Fibroblast of lung (primary cell): ENCODE measurements at regions not wholly inside any gene's neighbourhood (a gene's known extent, or its start where the extent isn't known, plus 50 kb on each side); places are given as distances from the start of the nearest gene placed in this dataset.

ENCODE experiments used
- DNase-seq, 2 donors: peaks; one replicate each; pipeline versions ENCODE4 v3.0.0 to v3.0.0-alpha.2; 2010; ENCODE audit warnings: low read depth in 2 of 2
- H2AFZ ChIP-seq: 2 replicates; pipeline ENCODE4 v1.5.1; 2012; ENCODE audit warnings: low read length, control low read depth, inconsistent platforms
- H3K27ac ChIP-seq: 2 replicates; pipeline ENCODE4 v1.5.1; 2011; ENCODE audit warnings: low read length, control low read depth; ENCODE audit not compliant: insufficient read depth
- H3K27me3 ChIP-seq: 2 replicates; pipeline ENCODE4 v1.5.1; 2011; ENCODE audit warnings: mild to moderate bottlenecking, low read length; ENCODE audit not compliant: control insufficient read depth, insufficient read depth
- H3K36me3 ChIP-seq: 2 replicates; pipeline ENCODE4 v1.5.1; 2011; ENCODE audit warnings: low read length; ENCODE audit not compliant: control insufficient read depth, insufficient read depth
- H3K4me1 ChIP-seq: 2 replicates; pipeline ENCODE4 v1.5.1; 2011; ENCODE audit warnings: low read length; ENCODE audit not compliant: control insufficient read depth, insufficient read depth; ENCODE audit errors: extremely low read depth
- H3K4me2 ChIP-seq: 2 replicates; pipeline ENCODE4 v1.5.1; 2011; ENCODE audit warnings: low read length, control low read depth; ENCODE audit not compliant: insufficient read depth; ENCODE audit errors: extremely low read depth
- H3K4me3 ChIP-seq, 4 experiments: fragments of 200-600 bp in 1 of 4; sonication (generic) in 1 of 4; replicated peaks in 1 of 4; 2 replicates each; pipeline ENCODE4 v1.5.1; 2011 to 2016; ENCODE audit warnings: low read length in 4 of 4, low read depth in 3 of 4, mild to moderate bottlenecking in 3 of 4, control low read depth in 2 of 4, inconsistent platforms in 1 of 4, mixed read lengths in 1 of 4; ENCODE audit not compliant: insufficient read depth in 1 of 4; ENCODE audit errors: control extremely low read depth in 1 of 4
- H3K79me2 ChIP-seq: 2 replicates; pipeline ENCODE4 v1.5.1; 2012; ENCODE audit warnings: mild to moderate bottlenecking, low read length, inconsistent platforms; ENCODE audit not compliant: control insufficient read depth, insufficient read depth
- H3K9ac ChIP-seq: 2 replicates; pipeline ENCODE4 v1.5.1; 2011; ENCODE audit warnings: mild to moderate bottlenecking, low read length, control low read depth; ENCODE audit not compliant: insufficient read depth
- H3K9me3 ChIP-seq: 2 replicates; pipeline ENCODE4 v1.5.1; 2012; ENCODE audit warnings: low read depth, low read length; ENCODE audit not compliant: control insufficient read depth, insufficient read depth
- H4K20me1 ChIP-seq: 2 replicates; pipeline ENCODE4 v1.5.1; 2011; ENCODE audit warnings: low read length; ENCODE audit not compliant: control insufficient read depth, insufficient read depth; ENCODE audit errors: extremely low read depth
- EZH2 ChIP-seq: IDR thresholded peaks from 2 replicates; pipeline ENCODE4 v1.5.1; 2012; ENCODE audit warnings: low read length, control low read depth, mild to moderate bottlenecking; ENCODE audit errors: missing control alignments
- TF ChIP-seq, protein P1 (sequence below), 2 donors: IDR thresholded peaks in 1 of 2; conservative IDR thresholded peaks in 1 of 2; 1 replicate in 1 of 2; 2 replicates in 1 of 2; pipeline ENCODE4 v1.5.1; 2011 to 2012; ENCODE audit warnings: low read length in 2 of 2, control low read depth in 1 of 2, inconsistent platforms in 1 of 2, low read depth in 1 of 2, mild to moderate bottlenecking in 1 of 2

GRCh38 chr6:4563877-4564276 lies 212.3 kb upstream of the CDYL start:
- Histone ChIP-seq H3K9me3 (no peaks in the 10 kb centered on the region), H3K27ac (no peak overlapping the region)

DNA sequence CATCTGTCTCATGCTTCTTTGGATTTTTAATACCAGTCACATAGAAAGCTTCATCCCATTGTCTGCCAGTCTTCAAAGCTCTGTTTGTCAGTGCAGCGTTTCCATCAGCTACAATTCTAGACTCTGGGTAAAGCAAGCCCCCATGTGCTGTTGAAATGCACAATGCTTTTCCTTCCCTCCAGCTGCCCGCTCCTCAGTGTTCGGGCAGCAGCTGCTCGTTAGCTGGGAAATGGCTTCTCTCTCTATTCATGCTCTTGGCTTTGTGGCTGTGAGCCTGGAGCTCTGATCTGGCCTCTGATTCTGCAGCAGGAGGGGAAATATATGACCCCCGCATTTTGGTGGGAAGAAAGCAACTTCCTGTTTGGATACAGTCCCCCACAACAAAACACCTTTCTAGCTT lies 213.0 kb upstream of the CDYL start:
- Histone ChIP-seq H3K4me2 (no peak overlapping the region), H3K4me1 (peaks cover 4% of the 10 kb centered on the region), H3K27me3 (no peaks in the 10 kb centered on the region), H4K20me1 (no peaks in the 10 kb centered on the region), H3K27ac (no peak overlapping the region), H3K36me3 (no peaks in the 10 kb centered on the region), H3K79me2 (no peaks in the 10 kb centered on the region), H3K9ac (no peak overlapping the region), H2AFZ (no peak overlapping the region), H3K9me3 (no peaks in the 10 kb centered on the region), H3K4me3 (no peak overlapping the region)
- TF ChIP-seq, protein P1, sequence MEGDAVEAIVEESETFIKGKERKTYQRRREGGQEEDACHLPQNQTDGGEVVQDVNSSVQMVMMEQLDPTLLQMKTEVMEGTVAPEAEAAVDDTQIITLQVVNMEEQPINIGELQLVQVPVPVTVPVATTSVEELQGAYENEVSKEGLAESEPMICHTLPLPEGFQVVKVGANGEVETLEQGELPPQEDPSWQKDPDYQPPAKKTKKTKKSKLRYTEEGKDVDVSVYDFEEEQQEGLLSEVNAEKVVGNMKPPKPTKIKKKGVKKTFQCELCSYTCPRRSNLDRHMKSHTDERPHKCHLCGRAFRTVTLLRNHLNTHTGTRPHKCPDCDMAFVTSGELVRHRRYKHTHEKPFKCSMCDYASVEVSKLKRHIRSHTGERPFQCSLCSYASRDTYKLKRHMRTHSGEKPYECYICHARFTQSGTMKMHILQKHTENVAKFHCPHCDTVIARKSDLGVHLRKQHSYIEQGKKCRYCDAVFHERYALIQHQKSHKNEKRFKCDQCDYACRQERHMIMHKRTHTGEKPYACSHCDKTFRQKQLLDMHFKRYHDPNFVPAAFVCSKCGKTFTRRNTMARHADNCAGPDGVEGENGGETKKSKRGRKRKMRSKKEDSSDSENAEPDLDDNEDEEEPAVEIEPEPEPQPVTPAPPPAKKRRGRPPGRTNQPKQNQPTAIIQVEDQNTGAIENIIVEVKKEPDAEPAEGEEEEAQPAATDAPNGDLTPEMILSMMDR (conservative IDR thresholded peaks at IDR 0.05 in 1 of 2, IDR thresholded peaks at IDR 0.05 in 1 of 2; ENCODE audit: low read depth in 1 of 2, low read length in 2 of 2): no peak
- no peak for TF ChIP-seq EZH2
- no peak for DNase-seq

More at GRCh38 chr6:4563877-4564276, 212.3 kb upstream of the CDYL start:
- H4K20me1 ChIP-seq: no peaks in the 10 kb centered on the region
- peaks cover 4% of the 10 kb centered on the region for H3K4me1 ChIP-seq
- no peaks in the 10 kb centered on the region for H3K36me3 ChIP-seq
- DNase-seq: no peak
- no peak overlapping the region for H2AFZ ChIP-seq
- H3K9ac ChIP-seq: no peak overlapping the region
- H3K79me2 ChIP-seq: no peaks in the 10 kb centered on the region
- no peaks in the 10 kb centered on the region for H3K27me3 ChIP-seq
- H3K4me2 ChIP-seq: no peak overlapping the region
- no peak for TF ChIP-seq EZH2
- no peak overlapping the region for H3K4me3 ChIP-seq

- H3K27ac ChIP-seq: no peak overlapping the region
- no peak overlapping the region for H3K4me2 ChIP-seq
- no peaks in the 10 kb centered on the region for H3K9me3 ChIP-seq
- TF ChIP-seq, protein P1 (conservative IDR thresholded peaks at IDR 0.05 in 1 of 2, IDR thresholded peaks at IDR 0.05 in 1 of 2; ENCODE audit: low read depth in 1 of 2, low read length in 2 of 2): no peak
- no peak for TF ChIP-seq EZH2
- H3K27me3 ChIP-seq: no peaks in the 10 kb centered on the region
- H3K79me2 ChIP-seq: no peaks in the 10 kb centered on the region
- H3K4me1 ChIP-seq: no peaks in the 10 kb centered on the region
- H3K9ac ChIP-seq: no peak overlapping the region
- H4K20me1 ChIP-seq: no peaks in the 10 kb centered on the region
- H2AFZ ChIP-seq: no peak overlapping the region
- H3K4me3 ChIP-seq: no peak overlapping the region
- no peaks in the 10 kb centered on the region for H3K36me3 ChIP-seq
- no peak for DNase-seq
Observed at GRCh38 chr6:4561773-4562400, 214.3 kb upstream of the CDYL start.
